Mesenchymal stem cell (in vitro differentiated cells and primary cell): ENCODE measurements at regions not wholly inside any gene's neighbourhood (a gene's known extent, or its start where the extent isn't known, plus 50 kb on each side); places are given as distances from the start of the nearest gene placed in this dataset.

Experiments
- DNase-seq: peaks from one replicate; pipeline ENCODE4 v3.0.0-alpha.2; 2013
- H2AFZ ChIP-seq: one replicate; pipeline ENCODE4 v1.6.1; 2013; ENCODE audit warnings: low read depth, mild to moderate bottlenecking, control low read depth, inconsistent platforms, low read length, moderate library complexity
- H2AK5ac ChIP-seq: 2 replicates; pipeline ENCODE4 v1.6.1; 2013; ENCODE audit warnings: low read length, moderate library complexity, mild to moderate bottlenecking, inconsistent platforms; ENCODE audit not compliant: severe bottlenecking
- H2BK120ac ChIP-seq: one replicate; pipeline ENCODE4 v1.6.1; 2013; ENCODE audit warnings: low read depth, mild to moderate bottlenecking, inconsistent platforms, low read length, moderate library complexity
- H2BK12ac ChIP-seq, 2 experiments: one replicate each; pipeline ENCODE4 v1.6.1; 2013; ENCODE audit warnings: inconsistent platforms in 2 of 2, low read length in 2 of 2, mild to moderate bottlenecking in 2 of 2, moderate library complexity in 2 of 2, control low read depth in 1 of 2
- H2BK15ac ChIP-seq: one replicate; pipeline ENCODE4 v1.6.1; 2013; ENCODE audit warnings: mild to moderate bottlenecking, low read depth, inconsistent platforms; ENCODE audit not compliant: poor library complexity, severe bottlenecking
- H2BK5ac ChIP-seq: 2 replicates; pipeline ENCODE4 v1.6.1; 2013; ENCODE audit warnings: low read depth, mild to moderate bottlenecking, low read length, control low read depth, inconsistent platforms; ENCODE audit not compliant: poor library complexity, severe bottlenecking
- H3K14ac ChIP-seq, 2 experiments: one replicate each; pipeline ENCODE4 v1.6.1; 2013; ENCODE audit warnings: inconsistent platforms in 2 of 2, low read length in 2 of 2, control low read depth in 1 of 2, mild to moderate bottlenecking in 1 of 2, moderate library complexity in 1 of 2
- H3K18ac ChIP-seq, 2 experiments: one replicate each; pipeline ENCODE4 v1.6.1; 2013; ENCODE audit warnings: inconsistent platforms in 2 of 2, low read length in 2 of 2, control low read depth in 1 of 2, low read depth in 1 of 2, mild to moderate bottlenecking in 1 of 2
- H3K23ac ChIP-seq, 2 experiments: one replicate each; pipeline ENCODE4 v1.6.1; 2013; ENCODE audit warnings: inconsistent platforms in 2 of 2, low read length in 2 of 2, mild to moderate bottlenecking in 2 of 2, moderate library complexity in 2 of 2, control low read depth in 1 of 2
- H3K27ac ChIP-seq: 2 replicates; pipeline ENCODE4 v1.5.1; 2013; ENCODE audit warnings: mild to moderate bottlenecking, moderate library complexity, low read length, control low read depth, inconsistent platforms; ENCODE audit not compliant: poor library complexity, severe bottlenecking
- H3K27me3 ChIP-seq, 2 experiments: 2 replicates each; pipeline versions ENCODE4 v1.6.1 to v1.7.0; 2013; ENCODE audit warnings: low read length in 2 of 2, mild to moderate bottlenecking in 2 of 2, moderate library complexity in 2 of 2, control low read depth in 1 of 2, inconsistent platforms in 1 of 2; ENCODE audit not compliant: control insufficient read depth in 1 of 2, insufficient read depth in 1 of 2
- H3K36me3 ChIP-seq, 2 experiments: 2 replicates each; pipeline versions ENCODE4 v1.6.1 to v1.7.0; 2013; ENCODE audit warnings: low read length in 2 of 2, control low read depth in 1 of 2, inconsistent platforms in 1 of 2, low read depth in 1 of 2, mild to moderate bottlenecking in 1 of 2; ENCODE audit not compliant: insufficient read depth in 2 of 2, control insufficient read depth in 1 of 2
- H3K4ac ChIP-seq, 2 experiments: one replicate each; pipeline ENCODE4 v1.6.1; 2013; ENCODE audit warnings: inconsistent platforms in 2 of 2, low read length in 2 of 2, mild to moderate bottlenecking in 2 of 2, moderate library complexity in 2 of 2, control low read depth in 1 of 2, low read depth in 1 of 2
- H3K4me1 ChIP-seq: 2 replicates; pipeline ENCODE4 v1.6.1; 2013; ENCODE audit warnings: low read depth, low read length, control low read depth; ENCODE audit not compliant: control insufficient read depth, insufficient read depth
- H3K4me2 ChIP-seq: 2 replicates; pipeline ENCODE4 v1.6.1; 2013; ENCODE audit warnings: low read length, mild to moderate bottlenecking, inconsistent platforms; ENCODE audit not compliant: poor library complexity, severe bottlenecking
- H3K4me3 ChIP-seq, 2 experiments: 2 replicates each; pipeline versions ENCODE4 v1.5.1 to v1.7.0; 2013; ENCODE audit warnings: low read length in 2 of 2, mild to moderate bottlenecking in 2 of 2, control low read depth in 1 of 2, low read depth in 1 of 2; ENCODE audit not compliant: insufficient read depth in 1 of 2
- H3K79me1 ChIP-seq: replicated peaks from 2 replicates; pipeline ENCODE4 v1.6.1; 2013; ENCODE audit warnings: mild to moderate bottlenecking, control low read depth, low read length, inconsistent platforms; ENCODE audit not compliant: poor library complexity, severe bottlenecking
- H3K9ac ChIP-seq: 2 replicates; pipeline ENCODE4 v1.7.0; 2013; ENCODE audit warnings: mild to moderate bottlenecking, low read length, moderate library complexity
- H3K9me3 ChIP-seq: 2 replicates; pipeline ENCODE4 v1.7.0; 2013; ENCODE audit warnings: mild to moderate bottlenecking, low read length; ENCODE audit not compliant: control insufficient read depth
- H4K8ac ChIP-seq: one replicate; pipeline ENCODE4 v1.6.1; 2013; ENCODE audit warnings: inconsistent platforms, mild to moderate bottlenecking, low read length, moderate library complexity
- H4K91ac ChIP-seq: one replicate; pipeline ENCODE4 v1.6.1; 2013; ENCODE audit warnings: mild to moderate bottlenecking, low read length, inconsistent platforms
- WGBS: methylation state at CpG from one replicate; pipeline ENCODE4 v1.1.7; 2013; ENCODE audit warnings: mixed read lengths; 5-methylcytosine and 5-hydroxymethylcytosine counted together

- no peaks in the 10 kb centered on the region for H3K36me3 ChIP-seq
- no peak overlapping the region for H2BK15ac ChIP-seq
- H2AK5ac ChIP-seq, result no peak overlapping the region
- H3K4me1 ChIP-seq, result no peaks in the 10 kb centered on the region
- H3K27ac ChIP-seq, result no peak overlapping the region
- no peak overlapping the region for H3K9ac ChIP-seq
- 90% methylated on average over 2 of the region's 3 CpGs for WGBS
- H2AFZ ChIP-seq, result no peak overlapping the region
- no peak overlapping the region for H2BK120ac ChIP-seq
- no peak for DNase-seq
- H3K4ac ChIP-seq, result no peak overlapping the region
- no peak overlapping the region for H4K8ac ChIP-seq
- no peak overlapping the region for H3K14ac ChIP-seq
- no peak overlapping the region for H3K4me2 ChIP-seq
- no peak overlapping the region for H2BK5ac ChIP-seq
- no peaks in the 10 kb centered on the region for H3K27me3 ChIP-seq
- no peak overlapping the region for H4K91ac ChIP-seq
- no peak overlapping the region for H2BK12ac ChIP-seq
- H3K23ac ChIP-seq, result no peak overlapping the region
- no peak overlapping the region for H3K18ac ChIP-seq
- no peaks in the 10 kb centered on the region for H3K79me1 ChIP-seq
- H3K4me3 ChIP-seq, result no peak overlapping the region
- H3K9me3 ChIP-seq, result peaks cover 5% of the 10 kb centered on the region
Measured at GRCh38 chr4:171588051-171588545, 225.1 kb upstream of the GALNTL6 start.

- Histone ChIP-seq H3K27me3 (no peaks in the 10 kb centered on the region), H4K91ac (no peak overlapping the region), H3K23ac (no peak overlapping the region), H2BK15ac (no peak overlapping the region), H3K27ac (no peak overlapping the region), H2BK12ac (no peak overlapping the region), H3K9me3 (peaks cover 10% of the 10 kb centered on the region), H3K4ac (no peak overlapping the region), H3K9ac (no peak overlapping the region), H3K18ac (no peak overlapping the region), H3K4me3 (no peak overlapping the region), H2BK5ac (no peak overlapping the region), H2AFZ (no peak overlapping the region), H4K8ac (no peak overlapping the region), H2BK120ac (no peak overlapping the region), H3K4me1 (no peaks in the 10 kb centered on the region), H3K4me2 (no peak overlapping the region), H3K79me1 (no peaks in the 10 kb centered on the region), H3K14ac (no peak overlapping the region), H3K36me3 (no peaks in the 10 kb centered on the region), H2AK5ac (no peak overlapping the region)
- DNase-seq, result no peak
Measured at GRCh38 chr4:171583790-171584189, 229.4 kb upstream of the GALNTL6 start.

DNA sequence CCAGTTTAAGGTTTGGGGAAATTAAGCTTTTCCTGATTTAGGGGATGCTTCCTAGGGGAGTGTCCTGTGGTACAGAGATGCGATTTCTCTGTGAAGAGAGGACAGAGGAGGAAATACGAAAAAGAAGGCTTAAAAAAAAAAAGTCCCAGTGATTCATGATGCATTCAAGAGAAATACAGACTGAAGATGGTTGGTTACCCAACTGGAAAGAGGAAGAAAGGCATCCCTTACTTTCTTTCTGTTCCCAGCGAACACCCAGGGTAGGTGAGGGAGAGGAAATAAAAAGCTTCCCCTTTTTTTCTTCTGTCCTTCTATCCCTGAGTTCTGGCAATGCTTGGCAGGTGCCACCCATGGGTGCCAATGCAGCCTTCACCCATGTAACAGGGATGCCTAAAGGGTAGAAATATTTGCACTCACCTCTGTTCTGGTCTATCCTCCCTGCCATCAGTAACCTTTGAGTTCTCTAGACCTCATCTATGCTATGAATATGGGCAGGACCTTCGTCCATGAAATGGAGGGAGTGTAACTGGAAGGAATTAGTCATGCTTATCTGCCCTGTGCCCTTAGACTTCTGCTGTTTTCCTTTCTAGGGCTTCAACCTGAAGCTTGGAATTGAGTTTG is 230.1 kb upstream of the GALNTL6 start:
- Histone ChIP-seq H3K27ac (no peak overlapping the region), H3K36me3 (no peaks in the 10 kb centered on the region), H4K91ac (no peak overlapping the region), H2BK12ac (no peak overlapping the region), H3K27me3 (no peaks in the 10 kb centered on the region), H3K4ac (no peak overlapping the region), H3K79me1 (no peaks in the 10 kb centered on the region), H3K9me3 (peaks cover 10% of the 10 kb centered on the region), H2BK15ac (no peak overlapping the region), H3K4me1 (no peaks in the 10 kb centered on the region), H3K4me2 (no peak overlapping the region), H2BK5ac (no peak overlapping the region), H2AK5ac (no peak overlapping the region), H3K18ac (no peak overlapping the region), H3K23ac (no peak overlapping the region), H3K9ac (no peak overlapping the region), H4K8ac (no peak overlapping the region), H2BK120ac (no peak overlapping the region), H2AFZ (no peak overlapping the region), H3K14ac (no peak overlapping the region), H3K4me3 (no peak overlapping the region)
- 50% methylated on average over 4 of the region's 4 CpGs for WGBS
- DNase-seq, result no peak

- Histone ChIP-seq H3K27ac (no peak overlapping the region), H2BK5ac (no peak overlapping the region), H2AK5ac (no peak overlapping the region), H3K27me3 (no peaks in the 10 kb centered on the region), H3K36me3 (no peaks in the 10 kb centered on the region), H3K4me2 (no peak overlapping the region), H2AFZ (no peak overlapping the region), H3K23ac (no peak overlapping the region), H2BK15ac (no peak overlapping the region), H2BK12ac (no peak overlapping the region), H3K79me1 (no peaks in the 10 kb centered on the region), H3K9me3 (peaks cover 11% of the 10 kb centered on the region), H3K9ac (no peak overlapping the region), H3K14ac (no peak overlapping the region), H4K8ac (no peak overlapping the region), H4K91ac (no peak overlapping the region), H2BK120ac (no peak overlapping the region), H3K4me3 (no peak overlapping the region), H3K4me1 (no peaks in the 10 kb centered on the region), H3K18ac (no peak overlapping the region), H3K4ac (no peak overlapping the region)
- DNase-seq, result no peak
- WGBS, result 93% methylated on average over 2 of the region's 2 CpGs
Measured at GRCh38 chr4:171573181-171573580, 240.0 kb upstream of the GALNTL6 start.
